Mucosa of descending colon (tissue), 3 donors: ENCODE measurements at regions not wholly inside any gene's neighbourhood (a gene's known extent, or its start where the extent isn't known, plus 50 kb on each side); places are given as distances from the start of the nearest gene placed in this dataset.

Experiments
- ATAC-seq: fragments of 200-7000 bp; cut with Tn5 transposase; one replicate; pipeline ENCODE4 v1.9.1; 2020; ENCODE audit warnings: mild to moderate bottlenecking, moderate library complexity
- DNase-seq, 3 donors: peaks; one replicate each; pipeline ENCODE4 v3.0.0-alpha.2; 2020
- H3K36me3 ChIP-seq: fragments of 200-600 bp; one replicate; pipeline ENCODE4 v1.8.0; 2021; ENCODE audit warnings: low read depth, mild to moderate bottlenecking
- H3K4me1 ChIP-seq: fragments of 200-600 bp; one replicate; pipeline ENCODE4 v1.8.0; 2021; ENCODE audit warnings: low read depth, mild to moderate bottlenecking
- H3K4me3 ChIP-seq: fragments of 200-600 bp; one replicate; pipeline ENCODE4 v1.8.0; 2021; ENCODE audit warnings: mild to moderate bottlenecking
- H3K9me3 ChIP-seq: fragments of 200-600 bp; one replicate; pipeline ENCODE4 v1.8.0; 2021; ENCODE audit warnings: mild to moderate bottlenecking
- intact Hi-C, 2 donors: fragments of 100-400 bp; cut with DNase I in 1 of 2; cut with micrococcal nuclease in 1 of 2; formaldehyde crosslinking; loops; one replicate each; pipeline versions ENCODE4 v1.11.0 to v1.11.1; 2022; cut with DNase I, micrococcal nuclease
- TF ChIP-seq, protein P1 (sequence below): fragments of 200-600 bp; IDR thresholded peaks from one replicate; pipeline ENCODE4 v1.8.0; 2022; ENCODE audit warnings: antibody characterized with exemption, mild to moderate bottlenecking
- donor health status: DM: no; HTN: no; CAD: no; lungs with moderate emphysema.
- donor health status: DM: no; HTN: no; CAD: no.
- donor health status: DM: no; HTN: yes; CAD: no.

DNA sequence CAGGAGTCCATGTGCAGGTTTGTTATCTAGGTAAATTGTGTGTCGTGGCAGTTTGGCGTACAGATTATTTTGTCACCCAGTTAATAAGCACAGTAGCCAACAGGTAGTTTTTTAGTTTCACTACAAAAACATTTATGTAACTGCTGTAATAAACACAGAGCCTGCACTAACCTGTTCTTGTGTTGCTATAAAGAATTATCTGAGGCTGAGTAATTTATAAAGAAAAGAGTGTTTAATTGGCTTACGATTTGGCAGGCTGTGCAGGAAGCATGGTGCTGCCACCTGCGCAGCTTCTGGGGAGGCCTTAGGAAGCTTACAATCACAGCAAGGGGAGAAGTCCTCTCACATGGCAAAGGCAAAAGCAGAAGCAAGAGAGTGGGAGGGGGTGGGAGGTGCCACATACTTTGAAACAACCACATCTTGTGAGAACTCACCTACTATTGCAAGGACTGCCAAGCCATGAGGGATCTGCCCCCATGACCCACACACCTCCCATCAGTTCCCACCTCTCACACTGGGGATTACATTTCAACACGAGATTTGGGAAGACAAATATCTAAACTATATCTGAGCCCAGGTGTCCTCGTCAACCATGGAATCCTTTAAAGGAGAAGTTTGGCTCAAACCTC, 266.4 kb upstream of the GRIP1 start:
- Histone ChIP-seq H3K4me3 (no peak overlapping the region), H3K9me3 (no peaks in the 10 kb centered on the region), H3K4me1 (no peaks in the 10 kb centered on the region), H3K36me3 (no peaks in the 10 kb centered on the region)
- DNase-seq: peak in 1 of 3 donors; percentile 27
- ATAC-seq: peak; percentile 60
- intact Hi-C loops: no loop called here
- TF ChIP-seq, protein P1, sequence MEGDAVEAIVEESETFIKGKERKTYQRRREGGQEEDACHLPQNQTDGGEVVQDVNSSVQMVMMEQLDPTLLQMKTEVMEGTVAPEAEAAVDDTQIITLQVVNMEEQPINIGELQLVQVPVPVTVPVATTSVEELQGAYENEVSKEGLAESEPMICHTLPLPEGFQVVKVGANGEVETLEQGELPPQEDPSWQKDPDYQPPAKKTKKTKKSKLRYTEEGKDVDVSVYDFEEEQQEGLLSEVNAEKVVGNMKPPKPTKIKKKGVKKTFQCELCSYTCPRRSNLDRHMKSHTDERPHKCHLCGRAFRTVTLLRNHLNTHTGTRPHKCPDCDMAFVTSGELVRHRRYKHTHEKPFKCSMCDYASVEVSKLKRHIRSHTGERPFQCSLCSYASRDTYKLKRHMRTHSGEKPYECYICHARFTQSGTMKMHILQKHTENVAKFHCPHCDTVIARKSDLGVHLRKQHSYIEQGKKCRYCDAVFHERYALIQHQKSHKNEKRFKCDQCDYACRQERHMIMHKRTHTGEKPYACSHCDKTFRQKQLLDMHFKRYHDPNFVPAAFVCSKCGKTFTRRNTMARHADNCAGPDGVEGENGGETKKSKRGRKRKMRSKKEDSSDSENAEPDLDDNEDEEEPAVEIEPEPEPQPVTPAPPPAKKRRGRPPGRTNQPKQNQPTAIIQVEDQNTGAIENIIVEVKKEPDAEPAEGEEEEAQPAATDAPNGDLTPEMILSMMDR: no peak

DNA sequence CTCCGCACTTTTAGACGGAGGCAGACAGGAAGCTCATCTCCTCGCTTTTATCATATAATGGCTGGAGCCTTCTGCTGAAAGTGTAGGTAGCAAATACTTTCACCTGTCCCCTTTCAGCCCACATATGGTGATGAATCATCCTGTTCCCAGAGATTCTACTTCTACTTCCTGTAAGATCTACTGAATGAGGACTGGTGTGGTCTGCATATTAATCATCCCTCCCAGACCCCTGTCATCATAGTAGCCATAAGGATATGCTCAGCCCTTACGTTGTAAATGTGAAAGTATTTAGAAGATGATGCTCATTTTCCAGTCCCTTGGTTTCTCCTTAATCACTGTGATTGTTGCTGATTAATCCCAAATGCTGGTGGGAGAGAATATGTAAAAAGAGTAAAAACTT, 268.2 kb upstream of the GRIP1 start:
- TF ChIP-seq, protein P1: no peak
- no peak for ATAC-seq
- no peak for DNase-seq
- Histone ChIP-seq H3K9me3 (no peaks in the 10 kb centered on the region), H3K36me3 (no peaks in the 10 kb centered on the region), H3K4me3 (no peak overlapping the region), H3K4me1 (no peaks in the 10 kb centered on the region)
- intact Hi-C loops: no loop called here

DNA sequence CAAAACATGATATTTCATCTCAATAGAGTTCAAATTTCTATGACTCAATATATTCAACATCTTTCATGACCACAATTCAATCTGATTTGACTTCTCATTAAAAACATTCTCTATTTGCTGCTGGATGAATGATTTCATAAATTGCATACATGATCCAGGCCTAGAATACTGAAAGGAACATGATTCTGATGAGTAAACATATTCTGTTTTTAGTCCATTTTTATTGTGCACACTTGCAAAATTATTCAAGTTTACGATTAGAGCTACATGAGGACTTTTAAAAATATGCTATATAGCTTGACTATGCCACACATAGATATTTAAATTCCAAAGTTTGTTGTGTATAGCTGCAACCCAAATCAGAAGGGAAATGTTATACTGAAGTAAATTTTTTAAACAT, 273.8 kb upstream of the GRIP1 start:
- Histone ChIP-seq H3K36me3 (no peaks in the 10 kb centered on the region), H3K4me1 (no peaks in the 10 kb centered on the region), H3K4me3 (no peak overlapping the region), H3K9me3 (no peaks in the 10 kb centered on the region)
- no peak for ATAC-seq
- DNase-seq: no peak
- intact Hi-C loops: no loop called here
- TF ChIP-seq, protein P1: no peak

DNA sequence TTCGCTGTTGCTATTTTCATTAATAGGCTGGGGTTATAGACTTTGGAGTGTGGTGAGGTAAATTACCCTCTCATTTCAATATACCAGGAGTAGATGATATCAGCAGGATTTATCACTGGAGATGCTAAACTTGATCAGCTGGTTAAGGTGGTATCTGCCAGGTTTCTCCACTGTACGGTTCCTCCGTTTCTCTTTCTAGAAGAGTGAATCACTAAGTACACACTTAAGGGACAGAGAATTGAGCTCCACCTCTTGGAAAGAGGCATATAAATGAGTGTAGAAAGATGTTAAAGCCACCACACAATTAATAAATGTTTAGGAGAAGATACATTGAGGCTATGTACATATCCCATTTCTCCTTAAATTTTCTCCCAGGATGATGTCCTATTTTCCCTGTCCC, 277.4 kb upstream of the GRIP1 start:
- no peaks in the 10 kb centered on the region for H3K4me1 ChIP-seq
- no peaks in the 10 kb centered on the region for H3K36me3 ChIP-seq
- H3K9me3 ChIP-seq: no peaks in the 10 kb centered on the region
- no peak for ATAC-seq
- DNase-seq: no peak
- TF ChIP-seq, protein P1: no peak
- intact Hi-C loops: no loop called here
- no peak overlapping the region for H3K4me3 ChIP-seq

DNA sequence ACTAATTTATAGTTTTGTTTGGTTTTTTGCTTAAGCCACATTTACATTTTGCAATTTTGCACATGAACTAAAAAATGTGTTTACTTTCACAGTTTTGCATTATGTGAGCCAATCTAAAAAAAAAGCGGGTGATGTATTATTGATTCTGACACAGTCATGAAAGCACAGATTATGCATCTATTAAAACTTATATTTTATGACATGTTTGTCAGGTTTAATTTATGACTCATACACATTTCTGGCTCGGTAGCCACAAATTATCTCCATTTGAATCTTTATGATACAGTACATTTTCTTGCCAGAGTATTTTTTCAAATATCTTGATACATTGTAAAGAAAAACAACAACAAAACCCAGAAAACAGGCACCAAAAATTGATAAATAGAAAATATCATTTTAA, 280.4 kb upstream of the GRIP1 start:
- Histone ChIP-seq H3K4me3 (no peak overlapping the region), H3K9me3 (no peaks in the 10 kb centered on the region), H3K36me3 (no peaks in the 10 kb centered on the region), H3K4me1 (no peaks in the 10 kb centered on the region)
- ATAC-seq: no peak
- no peak for DNase-seq
- TF ChIP-seq, protein P1: no peak
- intact Hi-C loops: no loop called here

DNA sequence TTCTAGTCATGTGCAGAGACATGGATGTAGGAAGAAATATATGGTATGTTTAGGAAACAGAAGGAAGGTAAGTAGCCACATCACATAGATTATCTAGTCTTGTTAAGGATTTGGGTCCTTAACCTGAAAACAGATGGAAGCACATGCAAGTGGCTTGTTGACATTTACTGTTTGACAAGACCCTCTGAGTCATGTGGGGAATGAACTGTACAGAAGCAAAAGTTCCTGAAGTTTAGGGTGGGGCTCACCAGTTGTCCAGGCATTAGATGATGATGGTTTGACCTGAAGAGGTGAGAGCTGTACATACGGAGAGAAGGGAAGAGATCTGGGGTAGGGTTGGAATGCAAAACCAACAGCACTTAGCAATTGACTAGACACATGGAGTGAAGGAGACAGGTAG, 281.1 kb upstream of the GRIP1 start:
- Histone ChIP-seq H3K9me3 (no peaks in the 10 kb centered on the region), H3K36me3 (no peaks in the 10 kb centered on the region), H3K4me3 (no peak overlapping the region), H3K4me1 (no peaks in the 10 kb centered on the region)
- DNase-seq: no peak
- intact Hi-C loops: no loop called here
- ATAC-seq: no peak
- TF ChIP-seq, protein P1: no peak
